ENCODE measurements at regions not wholly inside any gene's neighbourhood (a gene's known extent, or its start where the extent isn't known, plus 50 kb on each side); places are given as distances from the start of the nearest gene placed in this dataset.

DNA sequence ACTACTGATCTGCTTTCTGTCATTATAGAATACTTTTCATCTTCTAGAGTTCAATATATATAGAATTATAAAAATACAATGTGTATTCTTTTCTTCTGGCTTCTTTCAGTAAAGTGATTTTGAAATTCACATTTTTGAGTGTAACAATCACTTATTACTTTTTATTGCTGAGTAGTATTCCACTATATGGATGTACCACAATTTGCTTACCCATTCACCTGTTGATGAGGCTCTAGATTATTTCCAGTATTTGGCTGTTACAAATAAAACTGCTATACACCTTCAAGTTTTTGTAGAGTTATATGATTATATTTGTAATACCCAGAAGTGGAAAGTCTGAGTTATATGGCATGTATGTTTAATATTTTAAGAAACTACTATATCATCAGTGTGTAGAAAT lies 159.4 kb downstream of the RWDD3 start:
- H3K27me3 ChIP-seq (ENCODE audit: control insufficient read depth in 2 of 2, insufficient read depth in 2 of 2, low read length in 2 of 2): no peaks in the 10 kb centered on the region
- DNase-seq (ENCODE audit: extremely low read depth in 1 of 4, low spot score in 3 of 4) (no peak), ATAC-seq (no peak), FAIRE-seq (no peak)
- no peaks in the 10 kb centered on the region for H3K4me1 ChIP-seq (replicated peaks in 1 of 2; ENCODE audit: control insufficient read depth in 2 of 2, insufficient read depth in 2 of 2, low read length in 2 of 2)
- ChIA-PET POLR2A (no interaction called here), CTCF (ENCODE audit: low intra/inter-chr PET ratio) (interaction anchor here (0.6 kb wide), 1 partner anchor 86 kb away, joined by 3 read pairs; no protein-coding TSS in a partner anchor)
- H2AFZ ChIP-seq (ENCODE audit: low read depth, low read length): no peak overlapping the region
- no peaks in the 10 kb centered on the region for H3K9me3 ChIP-seq (replicated peaks; ENCODE audit: control insufficient read depth, insufficient read depth, low read depth, low read length)
- H3K9ac ChIP-seq (ENCODE audit: insufficient read depth in 1 of 2, low read depth in 2 of 2, low read length in 2 of 2): no peak overlapping the region
- no peaks in the 10 kb centered on the region for H3K36me3 ChIP-seq (ENCODE audit: control insufficient read depth, insufficient read depth, low read length)
- TF ChIP-seq, protein P1, sequence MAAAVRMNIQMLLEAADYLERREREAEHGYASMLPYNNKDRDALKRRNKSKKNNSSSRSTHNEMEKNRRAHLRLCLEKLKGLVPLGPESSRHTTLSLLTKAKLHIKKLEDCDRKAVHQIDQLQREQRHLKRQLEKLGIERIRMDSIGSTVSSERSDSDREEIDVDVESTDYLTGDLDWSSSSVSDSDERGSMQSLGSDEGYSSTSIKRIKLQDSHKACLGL (CRISPR knock-in tag; IDR thresholded peaks at IDR 0.05; ENCODE audit: borderline replicate concordance, poor library complexity, severe bottlenecking): no peak
- TF ChIP-seq E2F6 (IDR thresholded peaks at IDR 0.05; ENCODE audit: borderline replicate concordance in 1 of 2, extremely low read depth in 1 of 2, insufficient read depth in 1 of 2, insufficient read length in 1 of 2, low read depth in 1 of 2, low read length in 1 of 2, poor library complexity in 1 of 2, severe bottlenecking in 1 of 2) (no peak), POLR3G (IDR thresholded peaks at IDR 0.05; ENCODE audit: extremely low read depth, insufficient read length, insufficient replicate concordance) (no peak), ZNF695 (CRISPR knock-in tag; IDR thresholded peaks at IDR 0.05) (no peak), GABPB1 (CRISPR knock-in tag; IDR thresholded peaks at IDR 0.05) (no peak), RERE (CRISPR knock-in tag; IDR thresholded peaks at IDR 0.05; ENCODE audit: borderline replicate concordance) (no peak), ZNF41 (CRISPR knock-in tag; conservative IDR thresholded peaks at IDR 0.05) (no peak), IRF2 (CRISPR knock-in tag; IDR thresholded peaks at IDR 0.05) (no peak)
- TF ChIP-seq, protein P2, sequence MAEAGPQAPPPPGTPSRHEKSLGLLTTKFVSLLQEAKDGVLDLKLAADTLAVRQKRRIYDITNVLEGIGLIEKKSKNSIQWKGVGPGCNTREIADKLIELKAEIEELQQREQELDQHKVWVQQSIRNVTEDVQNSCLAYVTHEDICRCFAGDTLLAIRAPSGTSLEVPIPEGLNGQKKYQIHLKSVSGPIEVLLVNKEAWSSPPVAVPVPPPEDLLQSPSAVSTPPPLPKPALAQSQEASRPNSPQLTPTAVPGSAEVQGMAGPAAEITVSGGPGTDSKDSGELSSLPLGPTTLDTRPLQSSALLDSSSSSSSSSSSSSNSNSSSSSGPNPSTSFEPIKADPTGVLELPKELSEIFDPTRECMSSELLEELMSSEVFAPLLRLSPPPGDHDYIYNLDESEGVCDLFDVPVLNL (CRISPR knock-in tag; IDR thresholded peaks at IDR 0.05; ENCODE audit: low read depth): no peak
- in situ Hi-C loops (cut with MboI): no loop called here
- no peaks in the 10 kb centered on the region for H4K20me1 ChIP-seq (replicated peaks; ENCODE audit: control insufficient read depth, insufficient read depth, low read length)
- H3K4me3 ChIP-seq: no peak overlapping the region
- BruUV-seq (replicated peaks): no TSS peak
- intact Hi-C loops (cut with micrococcal nuclease): no loop called here
- no peak overlapping the region for H3K27ac ChIP-seq (ENCODE audit: extremely low read depth, low read depth, low read length)
- no peaks in the 10 kb centered on the region for H3K9me1 ChIP-seq (ENCODE audit: control insufficient read depth, insufficient read depth, low read length)
- H3K4me2 ChIP-seq (ENCODE audit: insufficient read depth, low read length): no peak overlapping the region
- no peaks in the 10 kb centered on the region for H3K79me2 ChIP-seq (ENCODE audit: control insufficient read depth, insufficient read depth, low read length)
